ENCODE measurements at regions not wholly inside any gene's neighbourhood (a gene's known extent, or its start where the extent isn't known, plus 50 kb on each side); places are given as distances from the start of the nearest gene placed in this dataset.
"Not testable (repeated sequence)": the region's sequence is repeated elsewhere in the genome, so short reads cannot be mapped to it uniquely, and the experiment has no call there.

DNA sequence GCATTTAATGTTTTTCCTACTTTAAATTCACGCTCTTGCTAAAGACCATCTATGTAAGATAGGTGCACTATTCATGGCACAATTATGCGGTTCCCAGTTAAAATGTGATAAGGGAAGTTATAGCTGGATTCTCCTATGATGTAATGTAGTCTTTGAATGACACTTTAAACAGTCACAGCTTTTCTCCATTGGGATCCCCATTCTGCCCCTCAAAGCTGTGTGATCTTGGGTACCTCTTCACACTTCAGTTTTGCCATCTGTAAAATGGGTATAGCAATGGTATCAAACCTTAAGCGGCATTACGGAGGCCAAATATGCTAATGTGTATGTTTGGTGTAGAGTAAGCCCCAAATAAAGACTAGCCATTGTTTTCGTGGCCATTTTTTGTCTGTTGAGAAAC is 64.7 kb upstream of the ZNF217 start:
- no peak for DNase-seq

DNA sequence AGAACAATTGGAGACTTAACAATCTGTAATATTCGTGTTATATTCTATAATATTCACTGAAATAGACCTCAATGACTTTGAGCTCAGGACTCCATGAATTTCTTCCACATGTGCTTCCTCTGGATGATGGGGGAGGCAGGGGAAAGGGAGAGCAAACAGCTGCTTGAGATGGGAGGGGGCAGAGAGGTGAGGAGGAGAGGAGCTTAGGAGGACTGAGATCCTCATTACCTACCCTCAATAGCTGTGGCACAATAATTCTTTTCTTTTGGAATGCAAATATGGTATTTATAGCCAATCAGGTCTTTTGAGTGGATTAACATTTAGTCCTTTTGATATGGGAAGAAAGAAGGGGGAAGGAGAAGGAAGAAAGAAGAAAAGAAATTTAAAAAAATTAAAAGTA is 64.1 kb upstream of the ZNF217 start:
- DNase-seq = no peak

DNA sequence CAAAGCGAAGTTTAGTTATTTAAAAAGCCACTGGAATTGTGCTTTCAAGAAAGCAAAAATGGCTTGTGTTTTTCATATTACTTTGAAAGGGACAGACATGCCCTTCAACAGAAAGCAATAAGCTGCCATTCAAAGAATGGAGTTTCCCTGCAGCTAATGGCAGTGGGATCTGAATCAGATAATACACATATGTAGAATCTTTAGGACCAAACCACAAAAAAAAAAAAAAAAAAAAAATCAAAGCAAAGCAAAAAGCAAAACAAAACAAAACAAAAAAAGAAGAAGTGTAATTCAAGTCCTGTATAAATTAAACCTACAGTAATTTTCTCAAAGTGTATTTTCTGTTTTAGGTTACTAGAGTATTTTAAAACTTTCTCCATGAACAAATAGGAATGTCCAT is 63.6 kb upstream of the ZNF217 start:
- no peak for DNase-seq

DNA sequence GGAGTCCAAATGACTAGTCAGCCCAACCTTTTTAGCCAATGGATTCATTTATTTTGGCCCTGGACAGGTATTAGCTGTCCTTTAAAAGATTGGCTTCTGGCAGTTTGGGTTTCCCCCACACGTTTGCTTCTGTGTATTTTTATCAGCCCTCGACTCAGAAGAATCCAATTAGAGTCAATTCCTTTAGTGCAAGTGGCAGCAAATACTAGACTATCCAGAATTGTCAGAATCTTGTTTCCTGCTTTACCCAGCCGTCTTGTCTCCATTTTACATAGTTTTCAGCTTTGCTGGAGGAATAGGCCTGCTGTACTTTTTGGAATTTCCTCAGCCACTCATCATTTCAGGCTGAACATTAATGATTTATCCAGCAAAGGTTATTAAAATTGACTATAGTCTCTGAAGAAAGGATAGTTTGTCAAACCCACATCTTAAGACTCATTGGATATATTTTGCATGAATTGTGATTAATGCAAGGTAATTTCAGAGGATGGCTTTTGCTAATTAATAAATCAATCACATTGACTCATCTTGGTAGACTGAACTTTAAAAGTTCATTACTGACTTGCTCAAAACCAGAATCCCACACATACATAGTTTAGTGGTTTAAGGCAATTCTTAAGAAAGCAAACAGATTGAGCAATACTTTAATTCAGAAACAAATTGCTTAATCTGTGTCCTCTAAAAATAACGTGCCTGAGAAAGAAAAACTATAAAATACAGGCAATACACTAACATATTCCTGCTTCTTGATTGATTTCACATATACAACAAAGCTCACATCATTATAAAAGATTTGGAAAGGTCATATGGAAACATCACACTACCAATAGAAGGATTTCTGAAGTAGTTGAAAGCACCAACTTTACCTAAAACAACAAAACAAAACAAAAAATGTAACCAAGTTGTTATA is 62.9 kb upstream of the ZNF217 start:
- DNase-seq = no peak

DNA sequence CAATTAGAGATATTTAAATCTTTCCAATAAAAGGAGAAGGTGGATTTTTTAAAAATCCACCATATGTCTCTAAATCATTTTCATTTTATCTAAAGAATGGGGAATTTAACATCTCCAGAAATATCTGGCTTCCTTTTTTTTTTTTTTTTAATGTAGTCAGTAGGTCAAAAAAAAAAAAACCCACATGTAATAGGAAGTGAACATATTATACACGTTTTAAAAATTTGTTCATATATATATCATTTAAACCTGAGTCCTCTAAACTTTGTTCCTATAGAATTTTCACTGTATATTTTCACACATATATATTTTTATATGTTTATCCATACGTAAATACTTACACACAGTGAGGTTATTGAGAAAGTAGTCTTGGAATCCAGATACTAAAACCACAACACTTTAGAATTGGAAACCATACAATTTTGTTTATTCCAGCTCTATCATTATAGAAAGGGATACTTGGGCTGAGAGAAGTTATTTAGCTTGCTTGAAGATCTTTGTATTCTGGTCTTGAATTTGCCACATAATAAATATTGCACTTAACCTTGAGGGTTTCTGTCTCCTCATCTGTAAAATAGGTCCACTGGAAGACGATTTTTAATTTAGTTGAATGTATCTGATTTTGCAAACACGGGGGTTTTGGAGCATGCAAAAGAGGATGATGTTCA is 62.1 kb upstream of the ZNF217 start:
- DNase-seq = no peak

DNA sequence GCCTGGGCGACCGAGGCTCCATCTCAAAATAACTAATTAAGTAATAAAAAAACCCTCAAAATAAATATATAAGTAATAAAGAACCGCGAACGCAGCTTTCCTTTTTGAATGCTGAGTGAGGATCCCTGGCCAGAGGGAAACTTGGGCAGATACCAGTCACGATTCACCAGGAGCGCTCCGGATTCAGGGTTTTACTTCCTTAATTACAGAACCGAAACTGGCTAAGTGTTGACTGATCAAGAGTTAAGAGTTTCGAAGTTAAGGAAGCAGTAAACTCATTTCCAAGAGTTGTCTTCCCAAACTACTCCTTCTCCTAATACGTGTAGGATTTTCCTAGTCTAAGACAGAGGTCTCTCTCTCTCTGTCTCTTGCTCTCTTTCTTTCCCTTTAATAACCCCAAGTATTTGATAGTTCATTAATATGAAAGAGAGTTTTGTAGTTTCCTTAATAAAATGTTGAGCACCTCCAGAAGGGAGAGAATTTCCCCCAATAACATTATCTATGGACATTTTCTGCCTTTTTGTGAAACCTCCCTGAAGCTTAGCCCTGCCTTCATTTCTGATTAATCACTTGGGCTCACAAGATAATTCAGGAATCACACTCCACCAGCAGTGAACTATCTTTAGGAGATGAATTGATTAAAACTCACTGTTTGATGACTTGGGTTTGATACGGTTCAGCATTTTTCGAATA is 61.4 kb upstream of the ZNF217 start:
- no peak for DNase-seq

DNA sequence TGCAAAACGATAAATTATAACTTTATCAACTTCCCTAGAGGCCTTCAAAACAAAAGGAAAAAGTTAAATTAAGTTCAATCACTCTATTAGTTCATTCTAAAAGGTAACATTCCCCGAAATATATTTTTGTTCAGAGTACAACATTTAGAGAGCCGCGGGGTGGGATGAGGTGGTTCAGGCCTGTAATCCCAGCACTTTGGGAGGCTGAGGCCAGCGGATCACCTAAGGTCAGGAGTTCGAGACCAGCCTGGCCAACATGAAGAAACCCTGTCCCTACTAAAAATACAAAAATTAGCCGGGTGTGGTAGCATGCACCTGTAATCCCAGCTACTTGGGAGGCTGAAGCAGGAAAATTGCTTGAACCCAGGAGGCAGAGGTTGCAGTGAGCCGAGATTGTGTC is 60.9 kb upstream of the ZNF217 start:
- not testable (repeated sequence) for DNase-seq

DNA sequence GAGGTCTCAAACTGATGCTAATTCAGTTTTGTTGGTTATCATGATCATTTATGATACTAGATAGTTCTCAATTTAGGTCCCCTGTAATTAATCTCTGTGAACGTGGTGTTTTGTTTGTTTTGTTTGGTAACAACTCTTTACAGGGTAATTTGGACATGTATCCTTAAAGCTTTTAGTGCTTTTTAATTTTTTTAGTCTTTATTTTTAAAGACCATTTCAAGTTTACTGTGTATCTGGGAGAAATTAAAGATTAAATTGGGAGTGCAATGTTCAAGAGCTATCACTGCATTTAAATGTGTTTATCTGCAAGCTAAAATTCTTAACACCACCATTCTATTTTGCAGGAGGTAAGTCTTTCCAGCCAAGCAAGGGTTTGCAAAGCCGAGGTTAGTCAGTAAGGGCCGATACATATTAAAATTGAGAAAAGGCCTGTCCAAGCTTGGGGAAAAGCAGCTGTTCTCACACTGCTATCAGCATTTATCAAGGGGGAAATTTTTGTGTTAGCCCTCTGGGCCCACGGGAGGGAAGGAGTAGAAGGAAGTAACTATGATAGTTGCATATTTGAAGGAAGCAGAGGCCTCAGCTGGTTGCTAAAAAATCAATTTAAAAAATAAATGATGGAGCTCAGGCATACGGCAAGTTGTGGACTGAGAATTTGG is 59.3 kb upstream of the ZNF217 start:
- DNase-seq = no peak

DNA sequence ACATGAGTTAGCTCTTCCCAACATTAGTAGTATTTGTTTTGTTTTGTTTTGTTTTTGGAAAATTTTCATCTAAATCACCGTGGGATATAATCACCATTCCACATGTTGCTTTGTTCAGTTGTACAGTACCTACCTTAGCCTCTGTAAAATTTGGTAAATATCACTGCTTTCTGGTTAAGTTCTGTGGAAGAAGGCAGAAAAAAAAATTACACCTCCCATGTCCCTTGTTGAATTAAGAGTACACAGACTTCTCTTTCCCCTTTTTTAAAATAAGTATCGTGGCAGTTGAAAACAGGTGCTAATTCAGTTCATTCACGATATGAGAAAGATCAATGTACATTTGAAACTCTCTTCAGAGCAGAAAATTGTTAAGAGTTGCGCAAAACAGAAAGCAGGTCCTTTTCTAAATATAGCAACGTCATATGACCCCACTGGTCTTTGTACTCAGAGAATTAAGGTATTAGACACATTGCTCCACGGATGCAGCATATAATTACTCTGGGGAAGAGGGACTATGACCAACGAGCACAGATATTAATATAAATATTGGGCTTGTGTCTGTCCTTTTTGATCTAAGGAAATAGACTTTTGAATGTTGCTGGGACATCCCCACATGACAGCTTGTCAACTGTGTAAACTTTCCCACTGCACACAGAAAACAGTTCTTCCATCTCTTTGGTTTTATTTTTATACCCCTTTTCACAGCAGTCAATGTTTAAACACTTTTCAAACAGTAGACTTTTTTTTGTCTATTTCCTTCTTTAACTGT is 58.6 kb upstream of the ZNF217 start:
- DNase-seq = no peak

DNA sequence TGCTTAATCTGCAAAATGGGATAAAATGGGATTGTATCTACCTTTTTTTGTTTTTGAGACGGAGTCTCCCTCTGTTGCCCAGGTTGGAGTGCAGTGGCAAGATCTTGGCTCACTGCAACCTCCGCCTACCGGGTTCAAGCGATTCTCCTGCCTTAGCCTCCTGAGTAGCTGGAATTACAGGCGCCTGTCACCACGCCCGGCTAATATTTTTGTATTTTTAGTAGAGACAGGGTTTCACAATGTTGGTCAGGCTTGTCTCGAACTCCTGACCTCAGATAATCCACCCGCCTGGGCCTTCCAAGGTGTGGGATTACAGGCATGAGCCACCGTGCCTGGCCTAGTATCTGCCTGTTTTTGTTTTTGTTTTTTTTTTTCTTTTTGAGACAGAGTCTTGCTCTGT is 55.9 kb upstream of the ZNF217 start:
- not testable (repeated sequence) for DNase-seq

DNA sequence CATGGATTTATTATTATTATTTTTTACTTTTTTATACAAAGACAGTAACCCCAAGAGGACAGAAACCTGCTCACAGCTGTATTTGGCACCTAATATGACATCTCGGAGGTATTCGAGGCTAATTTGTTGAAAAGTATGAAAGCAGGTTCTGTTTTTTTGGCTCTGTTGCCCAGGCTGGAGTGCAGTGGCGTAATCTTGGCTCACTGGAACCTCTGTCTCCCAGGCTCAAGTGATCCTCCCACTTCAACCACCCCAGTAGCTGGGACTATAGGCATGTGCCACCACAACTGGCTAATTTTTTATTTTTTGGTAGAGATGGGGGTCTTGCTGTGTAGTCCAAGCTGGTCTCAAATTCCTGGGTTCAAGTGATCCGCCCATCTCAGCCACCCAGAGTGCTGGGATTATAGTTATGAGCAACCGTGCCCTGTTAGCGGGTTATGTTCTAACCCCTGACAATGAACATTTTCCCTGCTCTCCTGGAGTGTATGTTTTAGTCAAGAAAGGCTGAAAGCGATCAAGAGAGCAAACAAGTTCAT is 53.7 kb upstream of the ZNF217 start:
- no peak for DNase-seq

DNA sequence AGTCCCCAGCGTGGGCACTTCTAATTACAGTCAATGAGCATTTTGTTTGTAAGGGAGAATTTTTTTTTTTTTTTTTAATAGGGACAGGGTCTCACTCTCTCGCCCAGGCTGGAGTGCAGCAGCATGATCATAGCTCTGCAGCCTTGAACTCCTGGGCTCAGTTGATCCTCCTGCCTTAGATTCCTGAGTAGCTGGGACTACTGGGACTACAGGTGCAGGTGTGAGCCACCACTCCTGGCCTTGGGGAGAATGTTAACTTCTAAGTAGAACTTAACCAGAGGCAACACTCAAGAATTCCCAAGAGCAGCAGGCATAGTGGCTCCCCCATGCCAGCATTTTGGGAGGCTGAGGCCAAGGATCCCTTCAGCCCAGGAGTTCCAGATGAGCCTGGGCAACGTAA is 52.9 kb upstream of the ZNF217 start:
- no peak for DNase-seq

DNA sequence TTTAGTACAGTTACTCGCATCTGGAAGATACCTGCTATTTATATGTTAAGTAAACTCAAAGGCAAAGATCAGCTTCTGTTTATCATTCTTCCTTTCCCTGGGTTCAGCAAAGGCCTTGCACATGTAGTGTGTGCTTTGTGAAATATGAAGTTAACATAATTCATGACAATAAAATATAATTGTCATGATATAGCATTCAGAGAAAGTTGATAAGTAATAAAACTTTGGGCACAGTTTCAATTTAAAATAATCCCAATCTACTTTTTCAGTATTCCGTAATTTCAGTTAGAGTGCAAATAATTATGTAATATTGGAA is 51.9 kb upstream of the ZNF217 start:
- DNase-seq = no peak

DNA sequence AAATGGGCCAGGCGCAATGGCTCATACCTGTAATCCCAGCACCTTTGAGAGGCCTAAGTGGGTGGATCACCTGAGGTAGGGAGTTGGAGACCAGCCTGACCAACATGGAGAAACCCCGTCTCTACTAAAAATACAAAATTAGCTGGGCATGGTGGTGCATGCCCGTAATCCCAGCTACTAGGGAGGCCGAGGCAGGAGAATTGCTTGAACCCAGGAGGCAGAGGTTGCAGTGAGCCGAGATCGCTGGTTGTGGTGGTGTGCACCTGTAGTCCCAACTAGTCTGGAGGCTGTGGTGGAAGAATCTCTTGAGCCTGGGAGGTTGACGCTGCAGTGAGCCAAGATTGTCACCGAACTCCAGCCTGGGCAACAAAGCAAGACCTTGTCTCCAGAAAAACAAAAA is 50.5 kb upstream of the ZNF217 start:
- not testable (repeated sequence) for DNase-seq

Data from NCI-H187 (cell line).